ENCODE measurements at regions not wholly inside any gene's neighbourhood (a gene's known extent, or its start where the extent isn't known, plus 50 kb on each side); places are given as distances from the start of the nearest gene placed in this dataset.

DNA sequence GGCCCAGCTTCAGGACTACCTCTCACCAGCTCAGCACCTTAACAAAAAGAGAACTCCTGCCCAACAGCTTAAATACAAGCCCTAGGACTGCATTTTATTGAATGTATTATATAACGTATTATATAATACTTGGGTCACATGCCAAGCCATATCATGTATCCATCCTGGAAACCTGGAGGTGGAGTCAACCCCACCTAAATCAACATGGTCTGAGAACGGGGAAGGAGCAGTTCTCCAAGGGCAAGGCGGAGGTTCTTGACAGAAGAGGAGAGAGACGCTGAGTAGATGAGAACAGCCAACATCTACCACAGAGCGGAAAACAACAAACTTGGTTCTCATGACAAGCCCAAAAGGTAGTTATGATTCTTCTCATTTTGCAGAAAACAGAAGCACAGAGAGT, 163.4 kb downstream of the FGF18 start:
- TF ChIP-seq, protein P1, sequence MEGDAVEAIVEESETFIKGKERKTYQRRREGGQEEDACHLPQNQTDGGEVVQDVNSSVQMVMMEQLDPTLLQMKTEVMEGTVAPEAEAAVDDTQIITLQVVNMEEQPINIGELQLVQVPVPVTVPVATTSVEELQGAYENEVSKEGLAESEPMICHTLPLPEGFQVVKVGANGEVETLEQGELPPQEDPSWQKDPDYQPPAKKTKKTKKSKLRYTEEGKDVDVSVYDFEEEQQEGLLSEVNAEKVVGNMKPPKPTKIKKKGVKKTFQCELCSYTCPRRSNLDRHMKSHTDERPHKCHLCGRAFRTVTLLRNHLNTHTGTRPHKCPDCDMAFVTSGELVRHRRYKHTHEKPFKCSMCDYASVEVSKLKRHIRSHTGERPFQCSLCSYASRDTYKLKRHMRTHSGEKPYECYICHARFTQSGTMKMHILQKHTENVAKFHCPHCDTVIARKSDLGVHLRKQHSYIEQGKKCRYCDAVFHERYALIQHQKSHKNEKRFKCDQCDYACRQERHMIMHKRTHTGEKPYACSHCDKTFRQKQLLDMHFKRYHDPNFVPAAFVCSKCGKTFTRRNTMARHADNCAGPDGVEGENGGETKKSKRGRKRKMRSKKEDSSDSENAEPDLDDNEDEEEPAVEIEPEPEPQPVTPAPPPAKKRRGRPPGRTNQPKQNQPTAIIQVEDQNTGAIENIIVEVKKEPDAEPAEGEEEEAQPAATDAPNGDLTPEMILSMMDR (IDR thresholded peaks at IDR 0.05 in 4 of 5, conservative IDR thresholded peaks at IDR 0.05 in 1 of 5): no peak
- TF ChIP-seq POLR2A (IDR thresholded peaks at IDR 0.05): no peak

Measured in gastrocnemius medialis (tissue), 4 donors.